ENCODE measurements at regions not wholly inside any gene's neighbourhood (a gene's known extent, or its start where the extent isn't known, plus 50 kb on each side); places are given as distances from the start of the nearest gene placed in this dataset.

GRCh38 chr7:81648716-81649115, 121.1 kb downstream of the HGF start:
- DNase-seq (ENCODE audit: low read depth): no peak

- no peak for DNase-seq (ENCODE audit: low read depth)
Observed at GRCh38 chr7:81645435-81645834, 124.4 kb downstream of the HGF start.

GRCh38 chr7:81641873-81642272, 128.0 kb downstream of the HGF start:
- no peak for DNase-seq (ENCODE audit: low read depth)

DNA sequence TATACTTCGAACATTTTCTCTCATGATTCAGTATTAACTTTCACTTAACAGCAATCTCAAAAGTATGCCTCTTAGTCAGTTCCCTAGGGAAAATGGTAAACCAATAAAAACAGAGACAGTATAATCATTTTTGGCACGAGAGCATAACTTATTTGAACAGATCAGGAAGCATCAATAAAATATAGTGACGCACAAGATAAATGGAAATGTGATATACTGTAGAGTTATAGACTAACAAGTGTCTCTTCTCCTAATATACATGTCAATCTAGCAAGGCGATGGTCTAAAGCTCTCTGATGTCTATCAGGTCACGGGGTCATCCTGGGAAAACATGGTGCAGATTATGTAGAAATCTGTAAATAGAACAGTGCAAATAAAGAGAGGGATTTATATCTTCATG, 131.6 kb downstream of the HGF start:
- peak; percentile 82 for DNase-seq (ENCODE audit: low read depth)

GRCh38 chr7:81637534-81637933, 132.3 kb downstream of the HGF start:
- no peak for DNase-seq (ENCODE audit: low read depth)

GRCh38 chr7:81632418-81632817, 137.4 kb downstream of the HGF start:
- DNase-seq (ENCODE audit: low read depth): no peak

DNA sequence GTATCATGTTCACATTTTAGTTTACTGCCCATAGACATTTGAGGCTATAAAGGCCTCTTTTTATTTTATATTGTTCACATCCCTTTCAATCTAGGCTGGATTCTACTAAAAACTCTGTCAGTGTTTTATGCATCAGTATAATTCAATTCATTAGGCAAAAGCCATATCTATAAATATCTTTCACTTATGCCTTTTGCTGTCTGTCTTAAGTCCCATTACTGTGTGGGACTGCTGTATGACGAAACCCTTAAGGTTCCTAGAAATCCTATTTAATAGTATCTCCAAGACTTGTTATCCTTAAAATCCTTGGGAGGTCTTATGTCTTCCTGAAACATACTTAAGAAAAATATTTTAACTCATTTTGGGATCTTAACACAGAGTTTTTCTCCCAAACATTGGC, 139.2 kb downstream of the HGF start:
- no peak for DNase-seq (ENCODE audit: low read depth)

- DNase-seq (ENCODE audit: low read depth): no peak
Observed at GRCh38 chr7:81629702-81630101, 140.1 kb downstream of the HGF start.

DNA sequence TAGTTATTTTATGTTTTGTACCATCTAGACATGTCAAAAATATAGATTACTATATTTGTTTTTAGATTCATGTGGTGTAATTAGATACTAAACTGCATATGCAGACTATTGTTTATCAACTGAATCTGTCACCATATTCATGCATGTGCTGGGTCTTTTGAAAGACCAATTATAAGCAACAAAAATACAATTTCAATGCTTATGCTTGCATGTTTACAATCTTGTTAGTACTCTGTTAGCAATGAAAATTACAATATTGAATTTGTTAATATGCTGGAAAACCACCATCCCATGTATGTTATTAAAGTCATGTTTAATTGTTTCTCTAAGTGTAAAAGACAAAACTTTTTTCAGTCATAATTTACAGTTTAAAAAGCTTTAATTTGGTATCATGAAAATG, 140.9 kb downstream of the HGF start:
- no peak for DNase-seq (ENCODE audit: low read depth)

DNA sequence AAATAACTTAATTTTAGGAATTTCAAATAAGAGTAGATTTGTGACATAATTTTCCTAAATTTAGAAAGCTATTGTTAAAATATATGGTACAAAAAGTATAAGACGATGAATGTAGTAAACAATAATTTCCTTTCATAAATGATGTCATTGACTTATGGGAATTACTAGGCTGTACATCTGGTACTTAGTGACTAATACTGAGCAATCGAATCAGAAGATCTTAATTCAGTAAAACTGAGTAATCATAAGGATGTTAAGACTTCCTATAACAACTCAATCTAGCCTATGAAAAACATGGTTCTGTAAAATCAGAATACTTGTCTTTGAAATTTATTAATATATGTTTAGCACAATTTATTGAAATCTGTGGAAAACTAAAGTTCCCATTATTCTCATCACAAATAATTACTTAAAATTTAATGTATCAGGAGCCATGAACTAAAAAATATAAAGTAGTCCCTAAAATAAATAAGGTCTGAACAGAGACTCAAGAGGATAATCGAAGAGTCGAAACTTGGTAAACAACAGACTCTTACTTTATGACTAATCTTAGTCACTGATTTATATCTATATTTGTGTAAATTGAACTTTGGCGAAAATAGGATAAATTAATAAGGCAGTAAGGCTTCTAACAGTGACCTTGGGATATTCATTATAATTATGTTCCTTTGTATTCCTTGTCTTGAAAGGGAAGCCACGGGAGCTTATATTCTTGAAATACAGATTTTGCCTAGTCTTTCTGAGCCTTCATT, 142.1 kb downstream of the HGF start:
- no peak for DNase-seq (ENCODE audit: low read depth)

GRCh38 chr7:81626008-81626407, 143.8 kb downstream of the HGF start:
- DNase-seq (ENCODE audit: low read depth): no peak

- peak; percentile 24 for DNase-seq (ENCODE audit: low read depth)
Observed at GRCh38 chr7:81624650-81625631, 144.9 kb downstream of the HGF start.

GRCh38 chr7:81624021-81624592, 145.7 kb downstream of the HGF start:
- peak; percentile 46 for DNase-seq (ENCODE audit: low read depth)

DNA sequence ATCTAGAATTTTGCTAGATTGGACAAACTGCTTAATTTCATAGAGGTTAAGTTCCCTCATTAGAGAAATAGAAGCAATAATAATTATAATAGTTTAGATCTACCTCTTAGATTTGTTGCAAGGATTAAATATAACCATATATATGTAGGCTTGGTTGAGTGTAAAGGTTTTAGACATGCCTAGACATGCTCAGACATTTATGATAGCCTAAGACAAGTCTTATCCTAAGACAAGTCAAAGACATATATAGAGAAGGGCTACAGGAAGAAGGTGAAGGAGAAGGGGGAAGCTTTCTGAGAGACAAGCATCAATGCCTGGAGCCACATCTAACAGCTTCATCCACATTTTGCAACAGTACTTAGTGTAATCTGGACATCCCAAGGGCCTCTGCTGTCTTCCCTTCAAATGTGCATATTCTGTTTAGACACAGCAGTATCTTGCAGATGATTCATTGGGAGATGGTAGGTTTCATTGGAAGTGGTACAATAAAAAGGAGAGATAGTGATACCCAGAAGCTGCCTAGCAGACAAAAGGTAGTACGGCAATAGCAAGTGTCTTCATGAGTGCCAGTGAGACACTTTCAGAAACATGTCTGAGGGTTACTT, 146.5 kb downstream of the HGF start:
- DNase-seq (ENCODE audit: low read depth): no peak

GRCh38 chr7:81621893-81622292, 148.0 kb downstream of the HGF start:
- no peak for DNase-seq (ENCODE audit: low read depth)

GRCh38 chr7:81618396-81619014, 151.3 kb downstream of the HGF start:
- DNase-seq (ENCODE audit: low read depth): peak; percentile 85

- peak; percentile 54 for DNase-seq (ENCODE audit: low read depth)
Observed at GRCh38 chr7:81616951-81617350, 152.9 kb downstream of the HGF start.

- DNase-seq (ENCODE audit: low read depth): no peak
Observed at GRCh38 chr7:81611805-81612204, 158.0 kb downstream of the HGF start.

DNA sequence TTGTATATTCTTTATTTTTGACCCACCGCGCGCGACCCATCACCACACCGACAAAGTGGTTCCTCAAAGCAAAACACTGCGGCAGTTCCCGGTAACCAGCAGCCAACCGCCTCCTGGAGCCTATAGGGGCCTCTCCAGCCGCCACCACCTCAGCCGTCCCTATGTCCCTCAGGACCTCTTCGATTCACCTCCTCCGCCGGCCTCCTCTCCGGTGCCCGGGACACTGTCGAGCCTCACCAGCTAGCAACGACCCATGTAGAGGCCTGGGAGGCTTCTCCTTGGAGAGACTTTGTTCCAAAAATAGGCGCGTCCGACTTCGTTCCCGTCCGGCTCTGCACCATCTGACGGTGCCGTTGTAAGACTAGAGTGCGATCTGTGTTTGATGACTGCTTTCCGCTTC, 158.8 kb downstream of the HGF start:
- DNase-seq (ENCODE audit: low read depth): no peak

DNA sequence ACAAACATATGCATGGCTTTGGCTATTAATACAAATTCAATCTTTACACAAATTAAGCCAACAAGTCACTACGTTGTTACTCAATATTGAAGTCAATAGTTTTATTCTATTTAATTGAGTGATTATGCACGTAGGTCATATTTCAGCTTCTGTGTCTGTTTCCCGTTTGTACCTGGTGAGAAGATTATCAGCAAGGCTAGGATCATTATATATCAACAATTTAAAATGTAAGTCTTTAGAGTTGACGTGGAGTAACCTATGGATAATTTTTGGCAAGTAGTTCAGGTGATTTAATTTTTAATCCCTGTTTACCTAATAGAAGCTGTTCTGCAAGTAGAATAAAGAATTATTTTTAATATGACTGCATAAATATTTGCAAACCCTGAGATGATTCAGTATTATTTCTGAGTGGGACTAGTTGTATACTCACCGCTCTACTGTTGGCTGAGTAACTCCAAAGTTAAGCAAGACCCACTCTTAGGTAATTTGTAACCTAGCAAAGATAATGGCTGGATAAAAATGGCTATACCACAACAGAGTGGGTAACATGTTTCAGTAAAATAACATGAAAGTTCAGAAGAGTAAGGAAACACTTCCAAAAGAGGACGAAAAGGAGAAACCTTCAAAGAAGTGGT, 161.0 kb downstream of the HGF start:
- no peak for DNase-seq (ENCODE audit: low read depth)

DNA sequence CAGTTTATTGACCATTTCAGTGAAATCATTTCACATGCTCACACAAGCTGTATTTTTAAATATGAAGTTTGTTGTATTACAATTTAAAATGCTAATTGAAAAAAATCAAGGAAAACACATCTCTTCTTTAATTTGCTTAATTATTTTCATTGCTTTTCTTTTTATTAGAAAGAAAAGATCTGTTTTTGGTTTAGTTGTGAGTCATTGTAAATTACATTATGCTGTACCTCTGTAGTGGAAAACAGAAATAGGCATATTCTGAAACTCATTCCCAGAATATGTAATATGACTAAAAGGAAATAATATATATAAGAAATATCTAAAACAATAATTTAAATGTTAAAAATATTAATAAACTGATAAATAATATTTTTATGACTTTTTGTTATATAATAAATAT, 161.9 kb downstream of the HGF start:
- DNase-seq (ENCODE audit: low read depth): no peak

All from myocyte (in vitro differentiated cells).